ENCODE measurements at regions not wholly inside any gene's neighbourhood (a gene's known extent, or its start where the extent isn't known, plus 50 kb on each side); places are given as distances from the start of the nearest gene placed in this dataset.
"Not testable (repeated sequence)": the region's sequence is repeated elsewhere in the genome, so short reads cannot be mapped to it uniquely, and the experiment has no call there.

- no peak for FAIRE-seq
Measured at GRCh38 chr9:80690349-80690939, 998.9 kb downstream of the TLE1 start.

GRCh38 chr9:80679916-80680315, 1009.4 kb downstream of the TLE1 start:
- no peak for FAIRE-seq

- no peak for FAIRE-seq
Measured at GRCh38 chr9:80678906-80679305, 1010.4 kb downstream of the TLE1 start.

DNA sequence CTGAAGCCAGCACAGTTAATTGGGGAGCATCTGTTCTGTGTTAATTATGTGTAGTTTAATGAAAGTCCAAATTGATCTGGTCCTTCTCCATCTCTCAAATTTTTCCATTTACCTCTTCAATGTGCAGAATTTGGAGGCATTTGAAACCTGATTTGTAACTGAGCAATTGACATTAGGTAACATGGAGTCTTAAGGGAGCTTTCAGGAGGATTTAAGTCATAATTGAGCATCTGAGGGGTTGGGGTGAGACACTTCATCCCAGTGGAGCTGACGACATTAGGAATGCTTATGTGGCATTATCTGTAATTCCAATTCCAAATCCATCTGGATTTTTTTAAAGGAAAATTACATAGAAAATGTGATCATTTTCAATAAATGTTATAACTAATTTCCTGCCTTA, 1015.9 kb downstream of the TLE1 start:
- no peak for FAIRE-seq

DNA sequence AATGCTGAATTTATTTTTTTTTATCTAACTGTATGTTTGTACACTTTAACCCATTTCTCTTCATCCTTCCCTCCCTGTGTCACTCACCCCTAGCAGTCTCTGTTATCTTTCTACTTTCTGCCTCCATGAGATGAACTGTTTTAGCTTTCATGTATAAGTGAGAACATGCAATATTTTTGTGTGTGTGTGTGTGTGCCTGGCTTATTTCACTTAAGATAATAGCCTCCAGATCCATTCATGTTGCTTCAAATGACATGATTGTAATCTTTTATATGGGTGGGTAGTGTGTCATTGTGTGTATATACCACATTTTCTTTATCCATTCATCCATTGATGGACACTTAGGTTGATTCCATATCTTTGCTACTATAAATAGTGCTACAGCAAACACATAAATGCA, 1023.9 kb downstream of the TLE1 start:
- no peak for FAIRE-seq

DNA sequence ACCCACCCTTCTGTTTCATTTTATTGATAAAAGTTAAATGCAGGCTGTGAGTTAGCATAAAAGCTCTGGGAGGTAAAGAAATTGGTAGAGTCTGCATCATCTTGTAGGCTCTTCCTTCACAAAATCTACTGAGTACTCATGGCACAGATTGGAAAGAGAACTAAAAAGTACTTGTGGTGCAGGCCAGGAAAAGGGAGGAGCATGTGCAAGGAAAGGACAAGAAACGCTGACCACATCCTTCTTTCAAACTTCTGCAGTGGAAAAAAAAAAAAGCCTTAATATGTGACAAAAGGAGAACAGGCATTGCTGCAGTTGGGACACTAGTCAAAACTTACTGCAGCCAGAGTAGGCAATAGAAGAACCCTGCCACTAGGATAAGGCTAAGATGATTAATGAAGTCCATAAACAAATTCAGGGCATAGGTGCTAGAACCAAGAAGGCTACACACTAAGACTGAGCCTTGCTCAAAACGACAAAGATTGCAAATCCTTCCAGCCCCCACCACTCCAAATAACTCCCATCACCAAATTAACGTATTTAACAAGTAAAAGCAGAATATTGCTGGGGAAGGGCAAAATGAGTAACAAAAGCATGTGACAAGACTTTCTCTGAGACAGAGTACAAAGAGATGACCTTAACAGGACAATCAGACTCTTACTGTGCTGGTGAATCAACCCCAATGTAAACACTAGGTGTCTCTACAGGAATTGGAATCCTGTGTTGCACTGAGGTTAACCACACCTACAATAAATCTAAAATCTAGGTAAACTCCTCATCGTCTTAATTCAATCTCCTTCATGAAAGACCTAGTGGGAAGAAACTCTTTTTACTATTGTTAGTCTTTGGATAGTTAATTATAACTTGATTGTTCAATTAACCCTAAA, 1024.8 kb downstream of the TLE1 start:
- FAIRE-seq: no peak

DNA sequence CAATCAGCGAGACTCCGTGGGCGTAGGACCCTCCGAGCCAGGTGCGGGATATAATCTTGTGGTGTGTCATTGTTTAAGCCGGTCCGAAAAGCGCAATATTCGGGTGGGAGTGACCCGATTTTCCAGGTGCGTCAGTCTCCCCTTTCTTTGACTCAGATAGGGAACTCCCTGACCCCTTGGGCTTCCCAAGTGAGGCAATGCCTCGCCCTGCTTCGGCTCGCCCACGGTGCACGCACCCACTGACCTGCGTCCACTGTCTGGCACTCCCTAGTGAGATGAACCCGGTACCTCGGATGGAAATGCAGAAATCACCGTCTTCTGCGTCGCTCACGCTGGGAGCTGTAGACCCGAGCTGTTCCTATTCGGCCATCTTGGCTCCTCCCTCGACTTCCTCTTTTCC, 1029.6 kb downstream of the TLE1 start:
- FAIRE-seq: not testable (repeated sequence)

- no peak for FAIRE-seq
Measured at GRCh38 chr9:80651044-80651443, 1038.3 kb downstream of the TLE1 start.

DNA sequence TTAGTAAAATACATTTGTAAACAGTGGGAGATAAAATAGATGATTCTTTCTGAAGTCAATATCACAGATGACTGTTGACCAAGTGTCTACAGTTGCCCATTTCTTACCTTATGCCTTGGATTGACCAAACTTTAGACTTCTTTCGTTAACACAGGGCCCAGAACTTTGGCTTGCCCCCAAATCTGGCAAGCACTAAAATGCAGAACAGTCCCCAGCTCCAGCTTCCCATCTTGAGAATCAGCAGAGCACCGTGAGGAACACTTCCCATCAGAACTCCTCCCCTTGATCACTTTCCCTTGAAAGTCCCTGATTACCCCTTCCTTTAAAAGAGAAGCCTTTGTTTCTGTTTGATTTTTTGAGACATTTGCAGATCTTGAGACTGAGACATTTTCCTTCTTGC, 1039.9 kb downstream of the TLE1 start:
- no peak for FAIRE-seq

DNA sequence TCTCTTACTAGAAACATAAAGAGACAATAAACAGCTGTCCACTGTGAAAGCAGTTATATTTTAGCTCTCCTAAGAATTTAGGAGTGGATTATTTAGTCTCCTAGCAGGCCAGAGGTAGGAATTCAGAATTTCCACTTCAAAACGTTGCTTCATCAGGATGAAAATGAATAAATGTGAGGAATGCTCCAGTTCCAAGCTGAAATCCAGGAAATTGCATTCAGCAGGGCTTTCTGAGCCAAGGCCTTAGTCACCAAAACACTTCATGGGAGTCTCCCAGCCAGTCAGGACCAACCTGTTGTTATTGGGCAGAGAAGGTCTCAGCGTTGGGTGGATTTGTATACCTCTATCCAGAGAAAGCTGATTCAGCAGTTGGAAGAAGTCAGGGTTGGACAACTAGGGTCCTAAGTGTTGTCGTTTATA, 1040.3 kb downstream of the TLE1 start:
- FAIRE-seq: no peak

- FAIRE-seq: no peak
Measured at GRCh38 chr9:80648336-80648735, 1041.0 kb downstream of the TLE1 start.

DNA sequence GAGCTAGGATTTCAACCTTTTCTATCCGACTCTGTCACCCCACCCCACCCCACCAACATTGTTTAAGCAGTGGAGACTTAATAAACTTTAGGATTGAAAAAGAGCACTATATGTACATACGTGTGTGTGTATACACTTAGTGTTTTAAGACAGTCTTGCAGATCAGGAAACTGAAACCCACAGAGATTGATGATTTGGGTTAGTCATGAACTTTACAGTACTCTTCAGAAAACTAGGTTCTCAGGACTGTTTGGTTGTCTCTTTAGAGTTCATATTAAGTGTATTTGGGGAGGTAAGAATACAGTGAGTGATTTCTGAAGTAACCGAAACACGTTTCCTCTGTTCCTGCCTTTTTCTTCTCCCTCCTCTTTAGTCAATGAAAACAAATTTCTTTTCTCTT, 1043.1 kb downstream of the TLE1 start:
- no peak for FAIRE-seq

DNA sequence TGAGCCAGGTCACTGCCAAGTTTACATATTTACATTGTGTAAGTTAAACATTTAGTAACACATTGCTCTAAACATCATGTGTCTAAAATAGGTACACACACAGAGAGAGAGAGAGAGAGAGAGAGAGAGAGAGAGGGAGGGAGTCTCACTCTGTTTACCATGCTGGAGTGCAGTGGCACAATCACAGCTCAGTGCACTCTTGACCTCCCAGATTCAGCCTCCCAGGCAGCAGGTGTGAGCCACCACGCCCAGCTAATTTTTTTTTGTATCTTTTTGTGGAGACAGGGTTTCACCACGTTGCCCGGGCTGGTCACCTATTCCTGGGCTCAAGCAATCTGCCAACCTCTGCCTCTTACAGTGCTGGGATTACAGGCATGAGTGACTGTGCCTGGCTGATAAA, 1045.3 kb downstream of the TLE1 start:
- no peak for FAIRE-seq

DNA sequence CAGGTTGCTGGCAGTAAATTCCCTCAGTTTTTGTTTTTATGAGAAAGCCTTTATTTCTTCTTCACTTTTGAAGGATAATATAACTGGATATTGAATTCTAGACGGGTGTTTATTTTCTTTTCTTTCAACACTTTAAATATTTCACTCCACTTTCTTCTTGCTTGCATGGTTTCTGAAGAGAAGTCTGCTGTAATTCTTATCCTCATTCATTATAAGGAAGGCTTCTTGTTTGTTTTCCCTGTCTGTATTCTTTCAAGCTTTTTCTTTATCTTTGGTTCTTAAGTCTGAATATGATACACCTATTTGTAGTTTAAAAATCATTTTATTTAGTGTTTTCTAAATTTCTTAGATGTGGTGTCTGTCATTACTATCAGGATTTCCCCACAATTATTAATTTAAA, 1054.3 kb downstream of the TLE1 start:
- no peak for FAIRE-seq

GRCh38 chr9:80632041-80632440, 1057.3 kb downstream of the TLE1 start:
- FAIRE-seq: no peak

DNA sequence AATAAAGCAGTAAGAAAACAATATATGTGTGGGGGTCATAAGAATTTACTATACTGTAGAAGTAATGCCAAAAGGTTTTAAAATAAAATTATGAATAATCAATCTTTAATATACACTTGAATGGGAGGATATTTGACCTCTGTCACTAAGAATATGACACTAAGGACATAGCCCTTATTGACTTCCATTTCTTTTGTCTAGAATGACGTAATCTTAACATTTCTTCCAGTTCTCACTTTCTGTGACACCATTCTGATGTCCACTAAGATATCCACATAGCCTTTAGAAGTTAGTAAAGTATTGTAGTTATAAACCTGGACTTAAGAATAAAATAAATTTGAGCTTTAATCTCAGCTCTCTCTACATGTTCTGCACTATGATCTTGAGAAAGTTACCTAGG, 1050.7 kb downstream of the TLE4 start:
- FAIRE-seq: no peak

DNA sequence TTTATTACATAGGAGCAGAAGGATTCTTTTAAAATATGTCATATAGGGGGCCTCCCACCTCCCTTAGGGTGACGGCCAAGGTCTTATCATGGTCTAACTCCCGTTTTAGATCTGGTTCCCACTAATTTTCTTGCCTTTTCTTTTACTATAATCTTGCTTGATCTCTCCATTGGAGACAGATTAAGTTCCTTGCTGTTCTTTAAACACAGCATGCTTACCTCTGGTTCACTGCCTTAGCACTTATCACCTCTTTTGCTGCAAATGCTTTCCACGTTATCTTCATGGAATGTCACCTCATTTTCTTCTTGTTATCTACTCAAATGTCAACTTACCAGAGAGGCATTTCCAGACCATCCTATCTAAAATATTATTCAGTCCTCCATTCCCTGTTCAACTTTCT, 1047.6 kb downstream of the TLE4 start:
- no peak for FAIRE-seq

GRCh38 chr9:80615964-80616363, 1044.2 kb downstream of the TLE4 start:
- no peak for FAIRE-seq

- FAIRE-seq: no peak
Measured at GRCh38 chr9:80605793-80606192, 1034.0 kb downstream of the TLE4 start.

GRCh38 chr9:80605129-80605528, 1033.4 kb downstream of the TLE4 start:
- peak; percentile 63 for FAIRE-seq

DNA sequence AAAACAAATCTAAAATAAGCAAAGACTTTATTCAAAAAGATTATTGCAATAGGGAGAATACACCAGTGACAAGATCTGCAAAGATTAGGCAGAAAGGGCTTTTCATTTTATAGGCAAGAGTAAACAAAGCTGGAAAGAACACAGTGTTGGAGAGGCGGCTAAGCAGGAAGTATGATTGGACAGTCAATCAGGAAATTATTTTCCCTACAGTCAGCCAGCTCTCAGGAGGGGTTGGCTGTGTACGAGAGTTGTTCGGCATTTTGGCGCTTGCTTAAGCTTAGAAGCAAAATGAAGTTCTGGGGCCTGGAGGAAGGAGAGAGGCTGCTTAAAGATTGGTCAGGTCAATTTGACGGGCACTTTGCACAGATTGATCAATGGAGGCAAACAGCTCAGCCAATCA, 1030.5 kb downstream of the TLE4 start:
- no peak for FAIRE-seq

DNA sequence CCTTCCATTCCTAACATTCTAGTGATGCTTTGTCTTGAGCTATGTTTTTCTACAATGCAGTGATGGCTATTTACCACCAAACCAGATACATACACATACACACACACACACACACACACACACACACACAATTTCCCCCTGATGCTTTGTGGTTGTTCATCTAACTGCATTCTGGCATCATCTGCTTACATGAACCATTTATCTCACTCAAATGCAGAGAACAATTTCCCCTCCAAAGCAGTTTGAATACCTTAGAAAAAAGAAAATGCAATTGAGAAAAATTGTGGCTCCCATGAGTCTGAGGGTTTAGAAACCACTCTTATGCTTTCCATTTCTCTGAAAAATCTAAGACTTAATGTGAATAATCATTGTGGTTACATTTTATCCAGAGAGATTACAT, 1024.8 kb downstream of the TLE4 start:
- FAIRE-seq: no peak

- FAIRE-seq: no peak
Measured at GRCh38 chr9:80595192-80595591, 1023.4 kb downstream of the TLE4 start.

DNA sequence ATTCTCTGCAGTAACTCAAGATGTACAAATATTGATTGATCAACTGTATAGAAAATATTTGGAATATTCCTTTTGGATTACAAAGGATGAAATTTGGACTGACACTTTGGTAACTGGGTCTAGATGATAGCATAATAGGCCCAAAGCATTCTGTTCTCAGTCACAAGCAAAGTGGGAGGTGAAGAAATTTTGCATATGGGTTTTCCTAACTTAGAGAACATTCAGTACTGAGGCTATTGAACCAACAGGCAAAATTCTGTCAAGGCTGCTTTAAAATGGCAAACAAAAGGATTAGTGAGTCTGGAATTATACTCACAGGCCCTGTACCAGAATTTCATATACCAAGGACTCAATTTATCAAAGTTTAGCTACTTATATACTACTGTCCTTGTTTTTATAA, 1020.6 kb downstream of the TLE4 start:
- FAIRE-seq: no peak
